22Rv1 (cell line): ENCODE measurements at regions not wholly inside any gene's neighbourhood (a gene's known extent, or its start where the extent isn't known, plus 50 kb on each side); places are given as distances from the start of the nearest gene placed in this dataset.

ENCODE experiments used
- ZFX ChIP-seq: fragments of 450-650 bp; IDR thresholded peaks from 2 replicates; pipeline ENCODE4 v1.6.1; 2017; ENCODE audit warnings: antibody characterized with exemption, borderline replicate concordance
- TF ChIP-seq, protein P1 (sequence below): fragments of 450-650 bp; IDR thresholded peaks from 2 replicates; pipeline ENCODE4 v1.5.1; 2017; ENCODE audit warnings: mild to moderate bottlenecking

DNA sequence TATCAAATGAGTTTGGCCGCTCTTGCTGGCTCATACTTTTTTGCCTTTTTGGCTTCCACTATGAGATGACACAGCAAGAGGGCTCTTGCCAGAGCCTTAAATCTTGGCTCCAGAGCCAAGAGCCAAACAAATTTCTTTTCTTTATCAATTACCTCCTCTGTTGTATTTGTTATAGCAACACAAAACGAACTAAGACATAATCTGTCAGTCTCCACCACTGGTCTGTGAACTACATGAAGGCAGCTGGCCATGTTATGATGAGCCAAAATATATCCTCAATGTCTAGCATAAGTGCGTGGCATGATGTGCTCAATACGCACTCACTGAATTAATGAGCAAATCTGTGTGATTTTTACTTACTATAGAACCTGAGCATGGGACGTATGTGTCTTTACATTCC lies 220.0 kb upstream of the ZNF217 start:
- TF ChIP-seq, protein P1, sequence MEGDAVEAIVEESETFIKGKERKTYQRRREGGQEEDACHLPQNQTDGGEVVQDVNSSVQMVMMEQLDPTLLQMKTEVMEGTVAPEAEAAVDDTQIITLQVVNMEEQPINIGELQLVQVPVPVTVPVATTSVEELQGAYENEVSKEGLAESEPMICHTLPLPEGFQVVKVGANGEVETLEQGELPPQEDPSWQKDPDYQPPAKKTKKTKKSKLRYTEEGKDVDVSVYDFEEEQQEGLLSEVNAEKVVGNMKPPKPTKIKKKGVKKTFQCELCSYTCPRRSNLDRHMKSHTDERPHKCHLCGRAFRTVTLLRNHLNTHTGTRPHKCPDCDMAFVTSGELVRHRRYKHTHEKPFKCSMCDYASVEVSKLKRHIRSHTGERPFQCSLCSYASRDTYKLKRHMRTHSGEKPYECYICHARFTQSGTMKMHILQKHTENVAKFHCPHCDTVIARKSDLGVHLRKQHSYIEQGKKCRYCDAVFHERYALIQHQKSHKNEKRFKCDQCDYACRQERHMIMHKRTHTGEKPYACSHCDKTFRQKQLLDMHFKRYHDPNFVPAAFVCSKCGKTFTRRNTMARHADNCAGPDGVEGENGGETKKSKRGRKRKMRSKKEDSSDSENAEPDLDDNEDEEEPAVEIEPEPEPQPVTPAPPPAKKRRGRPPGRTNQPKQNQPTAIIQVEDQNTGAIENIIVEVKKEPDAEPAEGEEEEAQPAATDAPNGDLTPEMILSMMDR: no peak
- TF ChIP-seq ZFX: no peak
